ENCODE measurements at regions not wholly inside any gene's neighbourhood (a gene's known extent, or its start where the extent isn't known, plus 50 kb on each side); places are given as distances from the start of the nearest gene placed in this dataset.

DNA sequence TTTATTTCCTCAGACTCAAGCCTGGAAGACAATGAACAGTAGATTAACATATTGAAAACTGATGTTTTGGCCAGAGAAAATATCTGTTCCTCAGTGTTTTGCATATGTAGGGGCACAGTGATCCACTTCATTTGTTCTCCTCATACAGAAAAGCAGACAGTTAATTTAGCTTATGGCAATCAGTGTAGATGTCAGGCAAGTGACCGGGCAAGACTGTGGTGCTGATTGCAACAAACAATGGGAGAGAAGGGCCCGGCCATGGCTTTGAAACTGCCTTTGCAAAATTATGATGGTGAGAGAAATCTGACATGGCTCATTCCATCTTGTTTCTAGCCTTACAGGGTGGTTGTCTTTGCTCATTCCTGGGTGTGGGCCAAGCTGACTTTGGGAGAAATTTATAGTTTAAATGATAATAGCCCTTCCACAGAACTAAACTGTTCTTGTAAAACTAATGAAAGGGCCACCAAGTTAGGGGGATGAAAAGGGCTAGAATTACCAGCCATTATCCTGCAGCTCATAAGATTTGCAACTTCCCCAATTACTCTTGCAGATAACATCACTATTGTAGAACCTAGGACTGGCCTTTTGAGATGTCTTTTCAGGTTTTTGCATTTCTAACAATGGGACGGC is 220.3 kb downstream of the KTN1 start:
- TF ChIP-seq, protein P1, sequence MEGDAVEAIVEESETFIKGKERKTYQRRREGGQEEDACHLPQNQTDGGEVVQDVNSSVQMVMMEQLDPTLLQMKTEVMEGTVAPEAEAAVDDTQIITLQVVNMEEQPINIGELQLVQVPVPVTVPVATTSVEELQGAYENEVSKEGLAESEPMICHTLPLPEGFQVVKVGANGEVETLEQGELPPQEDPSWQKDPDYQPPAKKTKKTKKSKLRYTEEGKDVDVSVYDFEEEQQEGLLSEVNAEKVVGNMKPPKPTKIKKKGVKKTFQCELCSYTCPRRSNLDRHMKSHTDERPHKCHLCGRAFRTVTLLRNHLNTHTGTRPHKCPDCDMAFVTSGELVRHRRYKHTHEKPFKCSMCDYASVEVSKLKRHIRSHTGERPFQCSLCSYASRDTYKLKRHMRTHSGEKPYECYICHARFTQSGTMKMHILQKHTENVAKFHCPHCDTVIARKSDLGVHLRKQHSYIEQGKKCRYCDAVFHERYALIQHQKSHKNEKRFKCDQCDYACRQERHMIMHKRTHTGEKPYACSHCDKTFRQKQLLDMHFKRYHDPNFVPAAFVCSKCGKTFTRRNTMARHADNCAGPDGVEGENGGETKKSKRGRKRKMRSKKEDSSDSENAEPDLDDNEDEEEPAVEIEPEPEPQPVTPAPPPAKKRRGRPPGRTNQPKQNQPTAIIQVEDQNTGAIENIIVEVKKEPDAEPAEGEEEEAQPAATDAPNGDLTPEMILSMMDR (IDR thresholded peaks at IDR 0.05), result no peak
- TF ChIP-seq POLR2A (IDR thresholded peaks at IDR 0.05), result no peak

Measured in uterus (tissue), 2 donors.